ENCODE measurements at regions not wholly inside any gene's neighbourhood (a gene's known extent, or its start where the extent isn't known, plus 50 kb on each side); places are given as distances from the start of the nearest gene placed in this dataset.
"Not testable (repeated sequence)": the region's sequence is repeated elsewhere in the genome, so short reads cannot be mapped to it uniquely, and the experiment has no call there.

GRCh38 chr7:68249611-68250010 is 1253.0 kb downstream of the TYW1 start:
- Histone ChIP-seq H3K9ac (ENCODE audit: low read length) (no peak overlapping the region), H3K9me2 (replicated peaks; ENCODE audit: low read length) (no peaks in the 10 kb centered on the region), H3K4me3 (ENCODE audit: low read length) (no peak overlapping the region), H3K27me3 (ENCODE audit: low read length) (no peaks in the 10 kb centered on the region), H3K4me2 (ENCODE audit: low read length) (no peak overlapping the region), H4K20me1 (ENCODE audit: low read length) (no peaks in the 10 kb centered on the region), H3K36me3 (ENCODE audit: low read depth, low read length) (no peaks in the 10 kb centered on the region), H3K9me3 (ENCODE audit: low read length) (peaks cover 6% of the 10 kb centered on the region; the same call in 1 of the 2 replicates), H3K79me2 (ENCODE audit: low read length) (no peaks in the 10 kb centered on the region), H2AFZ (ENCODE audit: low read length) (no peak overlapping the region), H3F3A (ENCODE audit: low read length, unreplicated experiment) (no peaks in the 10 kb centered on the region), H3K4me1 (ENCODE audit: insufficient read depth, low read length) (no peaks in the 10 kb centered on the region), H3K27ac (ENCODE audit: low read length) (no peak overlapping the region)
- ATAC-seq = no peak
- BruUV-seq (replicated peaks) = no TSS peak
- POLR2A ChIA-PET (ENCODE audit: unreplicated experiment) = no interaction called here
- TF ChIP-seq, protein P1, sequence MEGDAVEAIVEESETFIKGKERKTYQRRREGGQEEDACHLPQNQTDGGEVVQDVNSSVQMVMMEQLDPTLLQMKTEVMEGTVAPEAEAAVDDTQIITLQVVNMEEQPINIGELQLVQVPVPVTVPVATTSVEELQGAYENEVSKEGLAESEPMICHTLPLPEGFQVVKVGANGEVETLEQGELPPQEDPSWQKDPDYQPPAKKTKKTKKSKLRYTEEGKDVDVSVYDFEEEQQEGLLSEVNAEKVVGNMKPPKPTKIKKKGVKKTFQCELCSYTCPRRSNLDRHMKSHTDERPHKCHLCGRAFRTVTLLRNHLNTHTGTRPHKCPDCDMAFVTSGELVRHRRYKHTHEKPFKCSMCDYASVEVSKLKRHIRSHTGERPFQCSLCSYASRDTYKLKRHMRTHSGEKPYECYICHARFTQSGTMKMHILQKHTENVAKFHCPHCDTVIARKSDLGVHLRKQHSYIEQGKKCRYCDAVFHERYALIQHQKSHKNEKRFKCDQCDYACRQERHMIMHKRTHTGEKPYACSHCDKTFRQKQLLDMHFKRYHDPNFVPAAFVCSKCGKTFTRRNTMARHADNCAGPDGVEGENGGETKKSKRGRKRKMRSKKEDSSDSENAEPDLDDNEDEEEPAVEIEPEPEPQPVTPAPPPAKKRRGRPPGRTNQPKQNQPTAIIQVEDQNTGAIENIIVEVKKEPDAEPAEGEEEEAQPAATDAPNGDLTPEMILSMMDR (conservative IDR thresholded peaks at IDR 0.05; ENCODE audit: low read depth, low read length) = no peak
- TF ChIP-seq EZH2 (IDR thresholded peaks at IDR 0.05; ENCODE audit: low read length, unreplicated experiment) = no peak
- no peak for TF ChIP-seq EZH2phosphoT487 (IDR thresholded peaks at IDR 0.05; ENCODE audit: borderline replicate concordance, low read length)
- intact Hi-C loops (cut with micrococcal nuclease) = no loop called here
- CTCF ChIA-PET = no interaction called here
- DNase-seq = no peak

- no peak for DNase-seq
- intact Hi-C loops (cut with micrococcal nuclease) = no loop called here
- TF ChIP-seq EZH2 (IDR thresholded peaks at IDR 0.05; ENCODE audit: low read length, unreplicated experiment) (no peak), EZH2phosphoT487 (IDR thresholded peaks at IDR 0.05; ENCODE audit: borderline replicate concordance, low read length) (no peak)
- TF ChIP-seq, protein P1 (conservative IDR thresholded peaks at IDR 0.05; ENCODE audit: low read depth, low read length) = no peak
- Histone ChIP-seq H3K4me1 (ENCODE audit: insufficient read depth, low read length) (no peaks in the 10 kb centered on the region), H3K9me3 (ENCODE audit: low read length) (peaks cover 6% of the 10 kb centered on the region; the same call in 1 of the 2 replicates), H3K27me3 (ENCODE audit: low read length) (no peaks in the 10 kb centered on the region), H3K9me2 (replicated peaks; ENCODE audit: low read length) (no peaks in the 10 kb centered on the region), H4K20me1 (ENCODE audit: low read length) (no peaks in the 10 kb centered on the region), H3F3A (ENCODE audit: low read length, unreplicated experiment) (no peaks in the 10 kb centered on the region), H3K9ac (ENCODE audit: low read length) (no peak overlapping the region), H3K36me3 (ENCODE audit: low read depth, low read length) (no peaks in the 10 kb centered on the region), H3K4me3 (ENCODE audit: low read length) (no peak overlapping the region), H3K27ac (ENCODE audit: low read length) (no peak overlapping the region), H2AFZ (ENCODE audit: low read length) (no peak overlapping the region), H3K4me2 (ENCODE audit: low read length) (no peak overlapping the region), H3K79me2 (ENCODE audit: low read length) (no peaks in the 10 kb centered on the region)
- ChIA-PET POLR2A (ENCODE audit: unreplicated experiment) (no interaction called here), CTCF (no interaction called here)
- no peak for ATAC-seq
- BruUV-seq (replicated peaks) = no TSS peak
Measured at GRCh38 chr7:68250143-68250542, 1253.5 kb downstream of the TYW1 start.

- H4K20me1 ChIP-seq (ENCODE audit: low read length); H3F3A ChIP-seq (ENCODE audit: low read length, unreplicated experiment); BruUV-seq (replicated peaks); H3K9me2 ChIP-seq (replicated peaks; ENCODE audit: low read length); intact Hi-C loops (cut with micrococcal nuclease); H3K27ac ChIP-seq (ENCODE audit: low read length); DNase-seq; H2AFZ ChIP-seq (ENCODE audit: low read length); H3K79me2 ChIP-seq (ENCODE audit: low read length); H3K36me3 ChIP-seq (ENCODE audit: low read depth, low read length); H3K9ac ChIP-seq (ENCODE audit: low read length); H3K4me2 ChIP-seq (ENCODE audit: low read length); H3K9me3 ChIP-seq (ENCODE audit: low read length); H3K4me1 ChIP-seq (ENCODE audit: insufficient read depth, low read length); H3K4me3 ChIP-seq (ENCODE audit: low read length); H3K27me3 ChIP-seq (ENCODE audit: low read length); ATAC-seq; CTCF ChIA-PET; POLR2A ChIA-PET (ENCODE audit: unreplicated experiment): not testable (repeated sequence)
Measured at GRCh38 chr7:68254815-68255214, 1258.2 kb downstream of the TYW1 start.
